MM.1S (cell line): ENCODE measurements at regions not wholly inside any gene's neighbourhood (a gene's known extent, or its start where the extent isn't known, plus 50 kb on each side); places are given as distances from the start of the nearest gene placed in this dataset.

Experiments used
- EZH2phosphoT487 ChIP-seq: fragments of 300-600 bp; sonication (generic); IDR thresholded peaks from 2 replicates; pipeline ENCODE4 v1.6.1; 2018; ENCODE audit warnings: antibody characterized with exemption, low read length
- TF ChIP-seq, protein P1 (sequence below): fragments of 300-600 bp; sonication (generic); IDR thresholded peaks from 2 replicates; pipeline ENCODE4 v1.5.1; 2016; ENCODE audit warnings: antibody characterized with exemption, low read length, mixed read lengths

DNA sequence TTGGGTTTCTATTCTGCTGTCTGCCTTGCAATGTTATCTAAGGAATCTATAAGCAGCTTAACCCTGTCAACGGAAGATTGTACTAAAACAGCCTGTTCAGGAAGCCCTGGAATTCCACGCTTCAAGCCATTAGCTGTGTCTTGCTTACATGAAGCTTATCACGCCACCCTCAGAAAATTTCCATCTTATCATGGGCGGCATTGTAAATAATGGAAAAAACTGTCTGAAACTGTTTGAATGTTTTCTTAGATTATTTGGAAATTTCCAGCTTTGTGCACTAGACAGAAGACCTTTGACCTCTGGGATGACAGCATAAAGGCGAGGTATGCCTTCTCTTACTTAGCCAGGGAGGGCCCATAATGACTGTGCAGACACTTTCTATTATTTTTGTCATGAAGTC, 319.7 kb downstream of the KCNRG start:
- TF ChIP-seq, protein P1, sequence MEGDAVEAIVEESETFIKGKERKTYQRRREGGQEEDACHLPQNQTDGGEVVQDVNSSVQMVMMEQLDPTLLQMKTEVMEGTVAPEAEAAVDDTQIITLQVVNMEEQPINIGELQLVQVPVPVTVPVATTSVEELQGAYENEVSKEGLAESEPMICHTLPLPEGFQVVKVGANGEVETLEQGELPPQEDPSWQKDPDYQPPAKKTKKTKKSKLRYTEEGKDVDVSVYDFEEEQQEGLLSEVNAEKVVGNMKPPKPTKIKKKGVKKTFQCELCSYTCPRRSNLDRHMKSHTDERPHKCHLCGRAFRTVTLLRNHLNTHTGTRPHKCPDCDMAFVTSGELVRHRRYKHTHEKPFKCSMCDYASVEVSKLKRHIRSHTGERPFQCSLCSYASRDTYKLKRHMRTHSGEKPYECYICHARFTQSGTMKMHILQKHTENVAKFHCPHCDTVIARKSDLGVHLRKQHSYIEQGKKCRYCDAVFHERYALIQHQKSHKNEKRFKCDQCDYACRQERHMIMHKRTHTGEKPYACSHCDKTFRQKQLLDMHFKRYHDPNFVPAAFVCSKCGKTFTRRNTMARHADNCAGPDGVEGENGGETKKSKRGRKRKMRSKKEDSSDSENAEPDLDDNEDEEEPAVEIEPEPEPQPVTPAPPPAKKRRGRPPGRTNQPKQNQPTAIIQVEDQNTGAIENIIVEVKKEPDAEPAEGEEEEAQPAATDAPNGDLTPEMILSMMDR: no peak
- TF ChIP-seq EZH2phosphoT487: no peak
